ENCODE measurements at regions not wholly inside any gene's neighbourhood (a gene's known extent, or its start where the extent isn't known, plus 50 kb on each side); places are given as distances from the start of the nearest gene placed in this dataset.

DNA sequence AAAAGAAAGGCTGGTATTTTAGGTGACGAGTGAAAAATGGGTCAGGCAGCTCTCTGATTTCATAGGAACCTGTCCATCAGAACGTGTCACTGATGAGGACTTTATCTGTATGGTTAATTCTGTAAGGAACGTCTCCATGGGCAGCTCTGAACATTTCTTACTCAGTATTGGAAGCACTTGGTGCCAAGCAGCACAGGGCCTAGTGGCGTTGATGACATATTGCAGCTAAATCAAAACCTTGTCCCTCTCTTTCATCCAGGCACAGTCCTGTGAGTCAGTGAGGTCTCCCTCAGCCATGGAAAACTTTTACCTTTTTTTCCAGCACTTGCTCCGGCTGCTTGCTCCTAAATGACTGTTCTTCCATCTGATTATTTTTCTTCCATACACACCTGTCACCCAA, 301.9 kb downstream of the DHX15 start:
- no peak for DNase-seq (ENCODE audit: low spot score)
- TF ChIP-seq, protein P1, sequence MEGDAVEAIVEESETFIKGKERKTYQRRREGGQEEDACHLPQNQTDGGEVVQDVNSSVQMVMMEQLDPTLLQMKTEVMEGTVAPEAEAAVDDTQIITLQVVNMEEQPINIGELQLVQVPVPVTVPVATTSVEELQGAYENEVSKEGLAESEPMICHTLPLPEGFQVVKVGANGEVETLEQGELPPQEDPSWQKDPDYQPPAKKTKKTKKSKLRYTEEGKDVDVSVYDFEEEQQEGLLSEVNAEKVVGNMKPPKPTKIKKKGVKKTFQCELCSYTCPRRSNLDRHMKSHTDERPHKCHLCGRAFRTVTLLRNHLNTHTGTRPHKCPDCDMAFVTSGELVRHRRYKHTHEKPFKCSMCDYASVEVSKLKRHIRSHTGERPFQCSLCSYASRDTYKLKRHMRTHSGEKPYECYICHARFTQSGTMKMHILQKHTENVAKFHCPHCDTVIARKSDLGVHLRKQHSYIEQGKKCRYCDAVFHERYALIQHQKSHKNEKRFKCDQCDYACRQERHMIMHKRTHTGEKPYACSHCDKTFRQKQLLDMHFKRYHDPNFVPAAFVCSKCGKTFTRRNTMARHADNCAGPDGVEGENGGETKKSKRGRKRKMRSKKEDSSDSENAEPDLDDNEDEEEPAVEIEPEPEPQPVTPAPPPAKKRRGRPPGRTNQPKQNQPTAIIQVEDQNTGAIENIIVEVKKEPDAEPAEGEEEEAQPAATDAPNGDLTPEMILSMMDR (IDR thresholded peaks at IDR 0.05; ENCODE audit: borderline replicate concordance, control extremely low read depth, extremely low read depth, insufficient read depth, missing control alignments): no peak
- in situ Hi-C loops (cut with MboI; ENCODE audit: low sequenced_read_pairs, unreplicated experiment): no loop called here

DNA sequence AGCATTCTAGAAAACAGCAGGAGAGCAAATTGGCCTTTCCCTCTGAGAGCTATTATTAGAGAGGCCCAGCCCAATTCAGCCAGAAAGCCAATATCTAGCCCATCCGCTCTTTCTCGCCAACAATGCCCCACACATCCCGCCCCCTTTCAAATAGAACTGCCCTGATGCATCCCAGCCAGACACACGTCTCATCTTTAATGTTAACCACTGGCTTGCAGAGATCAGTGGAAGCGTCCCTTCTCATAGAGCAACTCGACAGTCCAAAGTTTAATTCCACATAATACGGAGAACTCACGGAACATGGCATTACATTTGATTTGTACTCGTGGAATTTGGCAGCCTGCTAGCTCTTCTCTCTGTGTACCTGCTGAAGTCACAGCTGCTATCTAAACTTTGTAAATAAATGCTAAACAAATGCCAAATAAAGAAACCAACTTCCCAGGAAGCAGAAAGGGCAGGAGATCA, 304.4 kb downstream of the DHX15 start:
- in situ Hi-C loops (cut with MboI; ENCODE audit: low sequenced_read_pairs, unreplicated experiment): no loop called here
- TF ChIP-seq, protein P1 (IDR thresholded peaks at IDR 0.05; ENCODE audit: borderline replicate concordance, control extremely low read depth, extremely low read depth, insufficient read depth, missing control alignments): no peak
- DNase-seq (ENCODE audit: low spot score): no peak

DNA sequence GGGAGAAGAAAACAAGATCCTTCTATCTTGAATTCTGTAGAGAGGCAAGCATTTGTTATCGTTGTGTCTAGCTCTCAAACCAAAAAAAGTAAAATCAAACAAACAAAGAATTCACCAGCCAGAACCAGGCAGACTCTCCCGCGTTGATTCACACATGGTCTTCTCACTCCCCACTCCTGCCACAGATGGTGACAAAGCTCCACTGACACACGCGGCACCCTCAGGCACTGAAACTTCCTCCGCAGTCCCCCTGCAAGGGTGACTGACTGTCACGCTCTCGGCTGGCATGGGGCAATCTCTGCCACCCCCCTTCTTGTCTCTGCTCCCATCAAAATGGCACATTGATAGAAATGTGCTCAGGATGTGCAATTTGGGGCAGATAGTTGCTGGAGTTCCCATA, 304.9 kb downstream of the DHX15 start:
- in situ Hi-C loops (cut with MboI; ENCODE audit: low sequenced_read_pairs, unreplicated experiment): no loop called here
- DNase-seq (ENCODE audit: low spot score): no peak
- TF ChIP-seq, protein P1 (IDR thresholded peaks at IDR 0.05; ENCODE audit: borderline replicate concordance, control extremely low read depth, extremely low read depth, insufficient read depth, missing control alignments): no peak

DNA sequence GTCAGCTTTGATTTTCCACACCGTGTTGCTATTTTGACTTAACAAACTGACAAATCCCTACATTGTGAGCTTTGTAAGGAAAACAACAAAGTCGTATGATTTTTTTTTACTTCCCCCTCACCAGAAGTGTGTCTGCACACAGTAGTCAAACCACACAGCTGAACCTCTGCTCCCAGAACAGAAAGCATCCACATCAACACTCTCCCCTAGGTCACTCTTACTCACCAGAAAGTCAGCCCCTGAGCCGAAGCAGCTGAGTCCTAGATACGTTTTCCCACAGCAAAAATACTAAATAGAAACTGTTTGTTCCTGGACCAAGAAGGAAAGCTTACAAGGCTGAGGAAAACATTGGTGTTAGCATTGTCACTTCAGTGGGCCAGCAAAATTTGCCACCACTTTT, 305.7 kb downstream of the DHX15 start:
- DNase-seq (ENCODE audit: low spot score): no peak
- in situ Hi-C loops (cut with MboI; ENCODE audit: low sequenced_read_pairs, unreplicated experiment): no loop called here
- TF ChIP-seq, protein P1 (IDR thresholded peaks at IDR 0.05; ENCODE audit: borderline replicate concordance, control extremely low read depth, extremely low read depth, insufficient read depth, missing control alignments): no peak

DNA sequence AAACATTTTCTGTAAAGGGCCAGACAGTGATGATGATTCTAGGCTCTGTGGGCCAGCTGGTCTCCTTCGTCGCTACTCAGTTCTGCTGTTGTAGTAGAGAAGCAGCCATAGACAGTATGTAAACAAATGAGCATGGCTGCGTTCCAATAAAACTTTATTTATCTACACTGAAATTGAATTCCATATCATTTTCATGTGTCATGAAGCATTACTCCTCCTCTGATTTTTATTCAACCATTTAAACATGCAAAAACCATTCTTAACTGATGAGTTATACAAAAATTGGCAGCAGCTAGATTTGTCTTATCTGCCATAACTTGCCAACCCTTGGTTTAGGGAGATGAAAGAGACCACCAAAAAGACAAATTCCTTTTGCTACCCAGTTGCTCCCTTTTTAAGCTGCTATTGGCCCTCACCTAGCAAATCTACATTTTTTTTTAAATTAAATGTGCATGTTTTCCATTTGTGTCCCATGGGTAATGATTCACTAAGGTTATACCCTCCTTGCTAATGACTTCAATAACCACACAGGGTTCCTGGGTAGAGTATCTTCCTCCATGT, 309.9 kb downstream of the DHX15 start:
- TF ChIP-seq, protein P1 (IDR thresholded peaks at IDR 0.05; ENCODE audit: borderline replicate concordance, control extremely low read depth, extremely low read depth, insufficient read depth, missing control alignments): no peak
- no peak for DNase-seq (ENCODE audit: low spot score)
- in situ Hi-C loops (cut with MboI; ENCODE audit: low sequenced_read_pairs, unreplicated experiment): no loop called here

DNA sequence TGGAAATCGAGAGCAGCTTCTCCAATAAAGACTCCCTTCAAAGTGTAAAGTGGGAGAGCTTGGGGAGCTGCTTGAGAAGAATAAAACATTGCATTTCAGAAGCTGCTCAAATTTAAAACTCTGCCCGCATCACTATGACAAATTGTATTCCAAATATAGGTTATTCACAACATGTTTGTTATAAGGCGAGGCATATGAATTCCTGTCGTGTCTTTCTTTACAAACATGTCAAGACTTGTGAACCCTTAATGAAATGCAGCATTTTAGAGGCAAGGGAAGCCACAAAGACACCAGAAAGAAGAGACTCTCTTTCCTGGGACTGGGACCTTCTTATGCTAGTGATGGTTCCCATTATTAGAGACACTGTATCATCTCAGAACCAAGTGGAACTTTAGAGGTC, 311.2 kb downstream of the DHX15 start:
- in situ Hi-C loops (cut with MboI; ENCODE audit: low sequenced_read_pairs, unreplicated experiment): no loop called here
- TF ChIP-seq, protein P1 (IDR thresholded peaks at IDR 0.05; ENCODE audit: borderline replicate concordance, control extremely low read depth, extremely low read depth, insufficient read depth, missing control alignments): no peak
- no peak for DNase-seq (ENCODE audit: low spot score)
